Endothelial cell of umbilical vein (primary cell): ENCODE measurements at regions not wholly inside any gene's neighbourhood (a gene's known extent, or its start where the extent isn't known, plus 50 kb on each side); places are given as distances from the start of the nearest gene placed in this dataset.

Source experiments
- BruUV-seq: library from RNA; stranded (reverse); fragments of 400-500 nt; replicated peaks from 2 replicates; lab custom pipeline; 2021; lab: Mats Ljungman, UMichigan
- CTCF ChIA-PET: fragments of 300-600, 350-600 bp; sonication (Branson Sonifier 250); formaldehyde crosslinking; loops from one replicate; lab custom pipeline; 2021; ENCODE audit warnings: antibody characterized with exemption, inconsistent platforms; lab: Charles Lee
- POLR2A ChIA-PET: fragments of 300-600, 350-600 bp; sonication (Branson Sonifier 250); formaldehyde crosslinking; loops from one replicate; lab custom pipeline; 2021; ENCODE audit warnings: antibody characterized with exemption, inconsistent platforms; lab: Charles Lee
- DNase-seq: peaks from one replicate; pipeline ENCODE4 v3.0.0-alpha.2; 2011; ENCODE audit warnings: low read depth, low spot score
- FAIRE-seq: peaks from 2 replicates; lab custom pipeline; 2011; peaks lifted over from hg19 to GRCh38; lab: Jason Lieb, UNC
- H2AFZ ChIP-seq: 2 replicates; pipeline ENCODE4 v1.6.0; 2012; ENCODE audit warnings: low read depth, low read length, control low read depth, inconsistent platforms
- H3K27ac ChIP-seq: 2 replicates; pipeline ENCODE4 v1.5.1; 2011; ENCODE audit warnings: low read depth, mild to moderate bottlenecking, control low read depth, low read length, moderate library complexity; ENCODE audit not compliant: insufficient read depth
- H3K27me3 ChIP-seq, 2 experiments: 2 replicates each; pipeline versions ENCODE4 v1.6.0 to v1.6.1; 2011; ENCODE audit warnings: low read length in 2 of 2, mixed read lengths in 1 of 2; ENCODE audit not compliant: control insufficient read depth in 2 of 2, insufficient read depth in 2 of 2
- H3K36me3 ChIP-seq, 2 experiments: 2 replicates in 1 of 2; 3 replicates in 1 of 2; pipeline ENCODE4 v1.5.1; 2011; ENCODE audit warnings: low read length in 2 of 2, mild to moderate bottlenecking in 1 of 2, moderate library complexity in 1 of 2; ENCODE audit not compliant: control insufficient read depth in 2 of 2, insufficient read depth in 2 of 2; ENCODE audit errors: extremely low read depth in 1 of 2
- H3K4me1 ChIP-seq: 3 replicates; pipeline ENCODE4 v1.5.1; 2011; ENCODE audit warnings: mild to moderate bottlenecking, low read length; ENCODE audit not compliant: control insufficient read depth, insufficient read depth; ENCODE audit errors: extremely low read depth
- H3K4me2 ChIP-seq: 2 replicates; pipeline ENCODE4 v1.6.1; 2011; ENCODE audit warnings: low read length, control low read depth, mixed read lengths; ENCODE audit not compliant: insufficient read depth
- H3K4me3 ChIP-seq, 3 experiments: fragments of 200-600 bp in 1 of 3; sonication (generic), shearing (Covaris generic) in 1 of 3; replicated peaks in 1 of 3; 2 replicates each; pipeline ENCODE4 v1.5.1; 2011 to 2016; ENCODE audit warnings: control low read depth in 3 of 3, low read length in 3 of 3, mild to moderate bottlenecking in 2 of 3, inconsistent platforms in 1 of 3, low read depth in 1 of 3, moderate library complexity in 1 of 3; ENCODE audit not compliant: insufficient read depth in 1 of 3
- H3K79me2 ChIP-seq: 2 replicates; pipeline ENCODE4 v1.6.0; 2012; ENCODE audit warnings: low read length, inconsistent platforms; ENCODE audit not compliant: control insufficient read depth, insufficient read depth
- H3K9ac ChIP-seq: replicated peaks from 2 replicates; pipeline ENCODE3; 2011; ENCODE audit warnings: low read length, control low read depth; ENCODE audit not compliant: insufficient read depth; ENCODE audit errors: extremely low read depth
- H3K9me1 ChIP-seq: replicated peaks from 3 replicates; pipeline ENCODE4 v1.6.0; 2011; ENCODE audit warnings: mild to moderate bottlenecking, low read length; ENCODE audit not compliant: control insufficient read depth, insufficient read depth; ENCODE audit errors: extremely low read depth
- H3K9me3 ChIP-seq: replicated peaks from 2 replicates; pipeline ENCODE4 v1.5.1; 2012; ENCODE audit warnings: low read length, inconsistent platforms; ENCODE audit not compliant: control insufficient read depth, insufficient read depth
- H4K20me1 ChIP-seq: replicated peaks from 2 replicates; pipeline ENCODE3; 2011; ENCODE audit warnings: mild to moderate bottlenecking, low read length; ENCODE audit not compliant: control insufficient read depth, insufficient read depth; ENCODE audit errors: extremely low read depth
- EZH2 ChIP-seq: IDR thresholded peaks from 2 replicates; pipeline ENCODE4 v1.6.1; 2012; ENCODE audit warnings: borderline replicate concordance, low read depth, mild to moderate bottlenecking, moderate library complexity, low read length, inconsistent platforms; ENCODE audit not compliant: severe bottlenecking
- FOS ChIP-seq: IDR thresholded peaks from 2 replicates; pipeline ENCODE4 v1.6.1; 2011; ENCODE audit warnings: mild to moderate bottlenecking, low read length, moderate library complexity, borderline replicate concordance; ENCODE audit not compliant: insufficient read depth
- GATA2 ChIP-seq: IDR thresholded peaks from 2 replicates; pipeline ENCODE4 v1.7.0; 2011; ENCODE audit warnings: low read depth, mild to moderate bottlenecking, moderate library complexity, mixed read lengths, low read length; ENCODE audit not compliant: insufficient read length, insufficient read depth
- JUN ChIP-seq: IDR thresholded peaks from 2 replicates; pipeline ENCODE4 v1.6.1; 2011; ENCODE audit warnings: borderline replicate concordance, low read depth; ENCODE audit not compliant: insufficient read length, insufficient read depth
- MYC ChIP-seq: IDR thresholded peaks from one replicate; pipeline ENCODE4 v1.6.1; 2011; ENCODE audit warnings: mild to moderate bottlenecking, low read depth, low read length
- dilution Hi-C: fragments of 300-500 bp; cut with MboI; formaldehyde crosslinking; loops from one replicate; pipeline ENCODE4 v1.15.0; 2019; ENCODE audit warnings: low sequenced_read_pairs; ENCODE audit not compliant: extremely low pct_ligation_motif_present
- intact Hi-C: fragments of 100-400 bp; cut with micrococcal nuclease; formaldehyde crosslinking; loops from one replicate; pipeline ENCODE4 v1.10.0; 2022
- TF ChIP-seq, protein P1 (sequence below), 2 donors: IDR thresholded peaks; 1 replicate in 1 of 2; 2 replicates in 1 of 2; pipeline ENCODE4 v1.5.1; 2011; ENCODE audit warnings: low read length in 2 of 2, mild to moderate bottlenecking in 2 of 2, moderate library complexity in 2 of 2, control low read depth in 1 of 2, inconsistent platforms in 1 of 2, low read depth in 1 of 2; ENCODE audit not compliant: insufficient read depth in 1 of 2; ENCODE audit errors: extremely low read depth in 1 of 2

GRCh38 chr7:69126896-69127479 lies 471.3 kb upstream of the AUTS2 start:
- H3K27ac ChIP-seq: no peak overlapping the region
- H3K4me1 ChIP-seq: no peaks in the 10 kb centered on the region
- ChIA-PET POLR2A (no interaction called here), CTCF (no interaction called here)
- H3K9me1 ChIP-seq: no peaks in the 10 kb centered on the region
- H3K9me3 ChIP-seq: peaks cover 1% of the 10 kb centered on the region
- no peak for DNase-seq
- no TSS peak for BruUV-seq
- no peak overlapping the region for H3K9ac ChIP-seq
- no peaks in the 10 kb centered on the region for H3K36me3 ChIP-seq
- H3K27me3 ChIP-seq: no peaks in the 10 kb centered on the region
- dilution Hi-C loops (no loop called here), intact Hi-C loops (no loop called here)
- H3K4me2 ChIP-seq: no peak overlapping the region
- H2AFZ ChIP-seq: no peak overlapping the region
- H3K79me2 ChIP-seq: no peaks in the 10 kb centered on the region
- H3K4me3 ChIP-seq: no peak overlapping the region
- H4K20me1 ChIP-seq: no peaks in the 10 kb centered on the region
- no peak for FAIRE-seq
- no peak for TF ChIP-seq FOS

GRCh38 chr7:69129524-69129923 lies 468.8 kb upstream of the AUTS2 start:
- H3K9me3 ChIP-seq: peaks cover 3% of the 10 kb centered on the region
- no peaks in the 10 kb centered on the region for H3K4me1 ChIP-seq
- H3K79me2 ChIP-seq: no peaks in the 10 kb centered on the region
- POLR2A ChIA-PET: no interaction called here
- no peak overlapping the region for H3K27ac ChIP-seq
- H3K36me3 ChIP-seq: no peaks in the 10 kb centered on the region
- CTCF ChIA-PET: no interaction called here
- DNase-seq (no peak), FAIRE-seq (no peak)
- dilution Hi-C loops (no loop called here), intact Hi-C loops (no loop called here)
- TF ChIP-seq FOS (no peak), GATA2 (no peak), MYC (no peak), JUN (no peak), EZH2 (no peak)
- TF ChIP-seq, protein P1, sequence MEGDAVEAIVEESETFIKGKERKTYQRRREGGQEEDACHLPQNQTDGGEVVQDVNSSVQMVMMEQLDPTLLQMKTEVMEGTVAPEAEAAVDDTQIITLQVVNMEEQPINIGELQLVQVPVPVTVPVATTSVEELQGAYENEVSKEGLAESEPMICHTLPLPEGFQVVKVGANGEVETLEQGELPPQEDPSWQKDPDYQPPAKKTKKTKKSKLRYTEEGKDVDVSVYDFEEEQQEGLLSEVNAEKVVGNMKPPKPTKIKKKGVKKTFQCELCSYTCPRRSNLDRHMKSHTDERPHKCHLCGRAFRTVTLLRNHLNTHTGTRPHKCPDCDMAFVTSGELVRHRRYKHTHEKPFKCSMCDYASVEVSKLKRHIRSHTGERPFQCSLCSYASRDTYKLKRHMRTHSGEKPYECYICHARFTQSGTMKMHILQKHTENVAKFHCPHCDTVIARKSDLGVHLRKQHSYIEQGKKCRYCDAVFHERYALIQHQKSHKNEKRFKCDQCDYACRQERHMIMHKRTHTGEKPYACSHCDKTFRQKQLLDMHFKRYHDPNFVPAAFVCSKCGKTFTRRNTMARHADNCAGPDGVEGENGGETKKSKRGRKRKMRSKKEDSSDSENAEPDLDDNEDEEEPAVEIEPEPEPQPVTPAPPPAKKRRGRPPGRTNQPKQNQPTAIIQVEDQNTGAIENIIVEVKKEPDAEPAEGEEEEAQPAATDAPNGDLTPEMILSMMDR (IDR thresholded peaks at IDR 0.05; ENCODE audit: extremely low read depth in 1 of 2, insufficient read depth in 1 of 2, low read depth in 1 of 2, low read length in 2 of 2): no peak
- H2AFZ ChIP-seq: no peak overlapping the region
- H3K4me3 ChIP-seq: no peak overlapping the region
- no peaks in the 10 kb centered on the region for H4K20me1 ChIP-seq
- H3K9me1 ChIP-seq: no peaks in the 10 kb centered on the region
- BruUV-seq: no TSS peak
- H3K27me3 ChIP-seq: no peaks in the 10 kb centered on the region
- H3K9ac ChIP-seq: no peak overlapping the region
- no peak overlapping the region for H3K4me2 ChIP-seq
